GM19035 (cell line): ENCODE measurements at regions not wholly inside any gene's neighbourhood (a gene's known extent, or its start where the extent isn't known, plus 50 kb on each side); places are given as distances from the start of the nearest gene placed in this dataset.
"Not testable (repeated sequence)": the region's sequence is repeated elsewhere in the genome, so short reads cannot be mapped to it uniquely, and the experiment has no call there.

Experiments used
- ATAC-seq: cut with Tn5 transposase; IDR thresholded peaks from one replicate; pipeline ENCODE4 v1.9.1; 2021; ENCODE audit not compliant: unreplicated experiment

DNA sequence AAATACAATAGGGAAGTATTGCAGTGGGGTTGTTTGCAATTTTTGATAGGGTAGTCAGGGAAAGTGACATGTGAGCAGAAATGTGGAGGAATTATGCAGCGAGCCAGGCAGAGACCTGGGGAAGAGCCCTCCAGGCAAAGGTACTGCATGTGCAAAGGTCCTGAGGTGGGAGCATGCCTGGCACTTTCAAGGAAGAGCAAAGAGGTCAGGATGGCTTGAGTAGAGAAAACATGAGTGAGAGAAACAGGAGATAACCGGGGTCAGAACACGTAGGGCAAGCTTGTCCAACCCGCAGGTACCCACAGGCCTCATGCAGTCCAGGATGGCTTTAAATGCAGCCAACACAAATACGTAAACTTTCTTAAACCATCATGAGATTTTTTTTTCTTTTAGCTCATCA lies 71.0 kb downstream of the COQ2 start:
- no peak for ATAC-seq

DNA sequence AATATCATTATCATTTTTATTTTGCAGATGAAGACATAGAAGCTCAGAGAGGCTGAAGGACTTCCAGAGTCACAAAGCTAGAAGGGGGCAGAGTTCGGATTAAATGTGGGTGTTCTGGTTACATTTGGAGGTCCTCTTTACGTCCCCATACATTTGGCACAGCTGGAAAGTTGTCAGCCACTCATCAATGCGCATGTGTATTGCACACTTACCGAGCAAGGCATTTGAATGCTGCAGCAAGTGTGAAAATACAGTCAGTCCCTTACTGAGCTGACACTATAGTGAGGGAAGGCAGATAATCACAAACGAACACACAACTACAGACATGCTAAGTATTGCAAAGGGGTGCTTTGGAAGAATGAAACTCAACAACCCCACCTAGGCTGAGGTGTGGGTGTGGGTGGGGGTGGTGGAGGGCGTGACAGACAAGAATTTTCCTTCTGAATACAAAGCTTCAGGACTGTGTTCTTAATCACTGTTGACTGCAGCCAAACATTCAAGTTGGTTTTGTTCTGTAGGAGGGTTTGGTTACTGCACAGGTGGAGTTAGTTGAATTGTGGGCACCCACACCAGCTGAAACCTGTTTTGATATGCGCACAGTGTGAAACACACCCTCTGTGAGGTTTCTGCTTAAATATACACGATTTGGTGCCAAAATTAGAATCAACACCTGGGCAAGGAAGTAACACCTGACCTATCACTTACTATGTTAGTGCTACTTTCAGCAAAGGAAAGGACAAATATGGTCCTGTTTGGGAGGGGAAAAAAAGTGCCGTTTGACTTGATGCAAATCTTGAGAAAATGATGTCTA lies 72.4 kb downstream of the COQ2 start:
- peak; percentile 81 for ATAC-seq

DNA sequence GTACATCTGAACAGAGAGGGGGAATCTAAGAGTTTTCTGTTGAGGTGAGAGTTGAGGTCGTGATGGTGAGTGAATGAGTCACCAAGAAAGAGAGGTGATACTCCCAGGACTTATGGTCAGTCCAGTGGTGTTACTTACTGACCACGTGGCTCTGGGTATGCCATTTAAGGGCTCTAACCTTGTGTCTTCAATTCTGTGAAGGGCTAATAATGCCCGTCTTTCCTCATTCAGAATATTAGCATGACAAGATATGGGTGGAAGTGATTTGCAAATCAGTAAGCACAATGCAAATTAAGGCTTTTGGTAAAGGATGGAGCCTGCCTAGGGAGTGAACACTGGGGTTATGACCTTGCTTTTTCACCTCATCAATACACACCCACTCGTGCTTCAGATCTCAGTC lies 75.2 kb downstream of the COQ2 start:
- ATAC-seq, result no peak

DNA sequence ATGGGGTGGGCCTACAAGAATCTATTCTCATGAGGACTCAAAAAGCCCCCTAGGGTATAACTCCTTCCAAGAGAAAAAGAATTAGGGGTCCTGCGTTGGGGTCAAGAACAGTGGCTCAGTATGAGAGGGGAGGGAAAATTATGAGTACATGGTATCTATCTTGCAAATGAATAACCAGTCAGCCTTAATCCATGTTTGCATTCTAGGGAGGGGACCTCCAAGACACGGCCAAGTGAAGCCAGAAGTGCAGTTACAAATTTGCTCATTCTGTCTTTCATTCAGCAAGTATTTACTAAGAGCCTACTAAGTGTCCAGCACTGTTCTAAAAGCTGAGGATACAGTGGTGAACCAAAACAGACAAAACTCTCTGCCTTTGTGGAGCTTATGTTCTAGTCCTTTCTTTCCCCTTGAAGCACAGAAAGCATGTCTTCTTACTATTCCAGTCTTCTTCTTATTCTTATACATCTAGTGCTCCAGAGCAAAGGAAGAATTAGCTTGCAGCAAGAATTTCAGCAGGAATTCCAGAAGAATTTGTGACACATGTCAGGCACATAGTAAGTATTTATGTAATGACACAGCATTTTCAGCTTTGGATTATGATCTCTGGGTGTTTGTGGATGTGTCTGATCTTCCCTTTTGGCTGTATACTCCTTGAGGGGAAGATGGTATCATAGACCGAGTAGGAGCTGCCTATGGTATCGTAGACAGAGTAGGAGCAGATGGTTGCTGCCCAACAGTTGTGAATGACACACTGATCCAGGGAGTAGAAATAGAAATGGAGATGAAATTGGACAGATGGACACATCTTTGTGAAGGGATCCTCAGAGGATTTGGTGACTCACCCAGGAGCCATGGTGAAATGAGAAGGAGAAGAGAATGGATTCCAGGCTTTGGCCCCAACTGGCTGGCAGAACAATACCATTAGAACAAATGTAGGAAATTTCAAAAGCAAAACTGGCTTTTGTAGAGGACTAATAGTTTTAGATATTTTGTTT lies 75.9 kb downstream of the COQ2 start:
- no peak for ATAC-seq

DNA sequence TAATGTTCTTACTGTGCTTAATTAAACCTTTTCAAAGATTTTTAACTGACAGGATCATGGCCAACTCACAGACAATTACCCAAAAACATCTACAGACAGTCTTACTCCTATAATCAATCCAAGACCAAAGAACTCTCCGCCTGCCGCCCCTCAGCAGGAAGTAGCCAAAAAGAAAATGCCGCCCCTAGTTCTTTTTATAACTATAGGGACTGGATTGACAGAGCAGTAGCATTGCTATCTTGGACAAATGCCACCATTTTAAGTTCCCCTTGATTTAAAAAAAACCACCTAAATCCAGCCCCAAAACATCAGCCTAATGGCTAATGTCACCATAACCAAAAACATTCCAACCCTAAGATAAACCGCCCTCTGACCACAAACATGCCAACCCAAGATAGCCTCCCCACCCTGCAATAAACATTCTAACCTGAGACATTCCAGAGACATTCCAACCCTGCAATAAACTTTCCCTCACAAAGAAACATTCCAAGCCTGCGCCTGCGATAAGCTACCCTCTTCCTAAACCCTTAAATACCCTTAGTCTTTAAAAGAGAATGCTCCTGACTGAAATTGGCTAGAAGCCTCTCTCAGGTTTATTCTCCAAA lies 77.0 kb downstream of the COQ2 start:
- ATAC-seq, result no peak

DNA sequence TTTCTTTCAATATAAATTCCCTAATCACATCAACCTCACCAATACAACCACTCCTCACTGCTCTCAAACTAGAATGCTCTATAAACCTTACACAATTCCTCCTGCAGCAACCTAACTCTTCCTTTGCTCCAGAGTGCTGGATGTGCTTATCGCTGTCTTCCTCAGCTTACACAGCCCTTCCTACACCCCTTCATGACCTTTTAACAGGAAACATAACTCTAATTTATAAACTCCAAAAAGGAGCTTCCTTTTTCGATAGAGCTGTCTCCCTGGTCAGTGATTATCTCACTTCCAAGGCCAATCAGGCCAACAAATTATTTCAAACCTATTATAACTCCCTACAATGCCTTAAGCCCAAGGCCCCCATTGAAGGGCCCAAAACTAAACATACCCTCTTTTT lies 78.8 kb downstream of the COQ2 start:
- no peak for ATAC-seq

DNA sequence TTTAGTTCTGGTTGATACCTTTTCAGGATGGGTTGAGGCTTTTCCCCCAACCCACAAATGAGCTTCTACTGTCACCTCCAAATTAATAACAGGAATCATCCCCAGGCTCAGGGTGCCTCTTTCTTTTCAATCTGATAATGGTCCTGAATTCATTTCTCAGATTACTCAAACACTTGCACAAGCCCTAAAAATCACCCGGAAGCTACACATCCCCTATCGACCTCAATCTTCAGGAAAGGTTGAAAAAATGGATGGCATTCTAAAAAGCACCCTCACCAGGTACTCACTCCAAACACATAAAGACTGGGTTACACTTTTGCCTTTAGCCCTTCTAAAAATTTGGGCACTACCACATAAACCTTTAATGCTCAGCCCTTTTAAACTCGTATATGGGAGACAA lies 79.9 kb downstream of the COQ2 start:
- ATAC-seq, result no peak

DNA sequence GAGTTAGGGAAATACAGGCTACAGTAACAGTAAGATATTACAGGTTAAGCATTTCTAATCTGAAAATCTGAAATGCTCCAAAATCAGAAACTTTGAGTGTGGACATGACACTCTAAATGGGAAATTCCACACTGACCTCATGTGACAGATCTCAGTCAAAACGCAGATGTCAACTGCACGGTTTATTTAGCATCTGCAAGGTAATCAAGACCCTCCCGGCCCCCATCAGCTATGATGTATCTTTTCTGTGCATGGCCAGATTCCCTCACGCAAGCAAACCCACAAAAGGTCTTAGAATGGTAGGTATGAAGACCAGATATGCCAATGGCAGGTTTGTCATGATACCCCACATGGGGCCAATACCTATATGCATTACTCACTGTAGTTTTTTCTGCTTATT lies 82.8 kb downstream of the COQ2 start:
- ATAC-seq, result no peak

DNA sequence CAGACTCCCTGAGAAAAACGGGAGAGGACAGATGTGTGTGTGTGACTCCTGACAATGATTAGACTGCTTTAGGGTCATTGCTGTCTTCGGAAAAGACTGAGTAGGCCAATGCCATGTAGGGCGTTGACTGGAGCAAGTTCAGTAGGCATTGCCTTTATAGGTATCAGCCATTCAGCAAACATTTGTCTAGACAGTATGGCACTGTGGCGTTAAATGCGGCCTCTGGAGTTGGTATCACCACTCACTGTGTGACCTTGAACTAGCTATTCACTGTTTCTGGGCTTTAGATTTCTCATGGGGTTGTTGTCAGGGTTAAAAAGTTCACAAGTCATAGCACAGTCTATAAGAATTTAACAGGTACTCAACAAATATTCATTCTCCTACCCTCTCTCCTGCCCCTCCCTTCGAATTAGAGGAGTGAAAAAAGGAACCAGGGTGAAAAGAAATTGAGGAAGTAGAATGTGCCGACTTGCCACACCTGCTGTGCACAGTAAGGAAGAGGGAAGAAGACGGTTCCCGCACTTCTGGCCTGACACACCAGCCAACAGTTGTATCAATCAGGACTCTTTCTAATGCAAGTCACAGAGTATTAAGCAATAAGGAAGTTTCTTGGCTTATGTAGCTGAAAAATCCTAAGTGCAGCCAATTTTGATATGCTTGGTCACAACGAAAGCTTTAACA lies 83.2 kb upstream of the PLAC8 start:
- no peak for ATAC-seq

DNA sequence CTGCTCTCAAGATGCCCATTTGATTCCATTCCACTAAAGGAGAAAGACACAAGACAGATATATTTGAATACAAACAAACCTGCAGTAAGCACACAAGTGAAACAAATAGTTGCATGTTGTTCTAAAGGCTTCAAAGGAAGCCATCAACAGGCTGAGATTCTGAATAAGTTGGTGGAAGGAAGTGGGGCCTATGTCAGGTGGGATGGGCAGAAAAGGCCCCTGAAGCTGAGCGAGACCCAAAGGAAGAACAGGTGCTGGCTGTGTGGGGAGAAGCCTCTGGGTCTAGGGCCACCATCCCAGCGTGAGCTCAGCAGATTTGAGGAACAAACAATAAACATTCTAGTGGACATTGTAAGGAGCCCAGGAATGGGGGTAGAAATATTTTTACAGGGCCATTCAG lies 82.4 kb upstream of the PLAC8 start:
- ATAC-seq, result no peak

DNA sequence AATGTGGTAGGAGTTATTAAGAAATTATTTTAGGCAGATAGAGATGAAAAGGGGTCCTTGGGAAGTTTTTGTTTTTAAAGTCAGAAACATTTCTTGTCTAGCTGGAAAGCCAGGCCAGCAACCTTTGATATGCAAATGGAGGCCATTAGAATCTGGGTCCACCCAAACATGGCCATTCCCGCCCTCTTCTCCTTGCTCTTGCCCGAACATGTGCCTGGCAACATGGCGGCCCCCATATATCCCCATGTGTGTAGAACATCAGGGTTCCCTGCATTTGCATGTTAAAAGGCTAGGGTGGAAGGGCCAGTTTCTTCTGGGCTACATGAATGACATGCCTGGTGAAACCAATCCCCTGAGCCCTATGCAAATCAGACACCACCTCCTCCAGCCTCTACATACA lies 80.7 kb upstream of the PLAC8 start:
- ATAC-seq, result no peak

DNA sequence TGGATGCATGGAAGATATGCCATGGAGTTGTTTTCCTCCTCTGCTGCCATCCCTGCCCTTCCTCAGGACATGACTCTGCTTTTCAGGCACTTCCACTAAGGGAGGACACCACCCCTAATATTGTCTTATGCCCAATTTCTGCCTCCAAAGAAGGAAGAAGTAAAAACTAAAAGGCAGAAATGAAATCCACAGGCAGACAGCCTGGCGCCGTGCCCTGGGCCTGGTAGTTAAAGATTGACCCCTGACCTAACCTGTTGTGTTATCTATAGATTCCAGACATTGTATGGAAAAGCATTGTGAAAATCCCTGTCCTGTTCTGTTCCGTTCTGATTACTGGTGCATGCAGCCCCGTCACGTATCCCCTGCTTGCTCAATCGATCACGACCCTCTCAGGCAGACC lies 80.1 kb upstream of the PLAC8 start:
- ATAC-seq, result not testable (repeated sequence)

DNA sequence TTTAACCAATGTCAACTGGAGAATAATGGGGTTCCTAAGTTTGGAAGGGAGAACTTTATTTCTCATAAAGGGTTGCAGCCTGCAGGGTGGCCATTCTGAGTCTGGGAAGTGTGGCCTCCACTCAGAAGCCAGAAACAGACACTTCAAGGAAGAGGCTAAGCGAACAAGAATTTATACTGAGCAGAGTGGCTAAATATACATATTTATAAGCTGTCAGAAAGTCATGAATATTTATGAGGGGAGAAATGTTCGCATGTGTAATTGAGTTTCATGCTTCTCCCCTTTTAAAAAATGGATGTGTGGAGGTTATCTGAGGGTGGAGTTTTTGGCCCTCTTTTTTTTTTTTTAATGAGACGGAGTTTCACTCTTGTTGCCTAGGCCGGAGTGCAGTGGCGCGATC lies 78.1 kb upstream of the PLAC8 start:
- no peak for ATAC-seq

DNA sequence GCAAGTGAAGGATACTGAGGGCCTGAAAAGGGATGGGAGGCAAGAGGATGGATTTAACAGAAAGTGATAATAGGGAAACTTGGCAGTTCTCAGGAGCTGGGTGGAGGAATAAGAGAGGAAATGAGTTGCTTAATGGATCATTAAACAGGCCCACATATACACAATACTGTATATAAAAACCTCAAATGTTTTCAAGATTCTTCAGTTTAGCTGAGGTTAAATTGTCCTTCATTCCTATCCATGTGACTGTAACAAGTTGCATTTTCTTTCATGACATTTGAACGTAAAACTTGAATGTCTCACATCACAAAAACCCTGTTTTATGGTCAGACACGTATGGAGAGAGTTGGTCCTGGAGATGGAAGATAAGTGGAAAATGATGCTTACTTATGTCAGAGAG lies 76.5 kb upstream of the PLAC8 start:
- ATAC-seq, result no peak

DNA sequence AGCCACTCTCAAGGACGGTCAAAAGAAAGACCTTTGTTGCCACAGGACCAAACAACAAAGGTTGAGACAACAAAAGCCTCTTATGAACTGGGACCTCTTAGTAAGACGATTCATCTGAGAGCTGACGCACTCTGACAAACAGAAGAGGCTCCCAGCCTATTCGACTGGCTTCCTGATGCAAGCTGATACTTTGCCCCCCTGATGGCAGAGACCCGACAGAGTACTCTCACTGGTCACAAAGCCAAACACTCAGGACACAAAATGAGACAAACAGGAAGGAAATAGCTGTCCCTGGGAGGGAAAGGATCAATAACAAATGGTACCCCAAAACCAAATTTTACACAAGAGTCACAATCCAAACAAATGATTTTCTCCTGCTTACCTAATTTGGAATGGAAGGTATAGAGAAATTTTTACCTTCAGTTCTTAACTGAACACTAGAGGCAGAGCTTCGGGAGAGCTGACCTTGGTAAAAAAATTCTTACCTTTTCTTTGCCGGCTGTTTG lies 75.2 kb upstream of the PLAC8 start:
- no peak for ATAC-seq

DNA sequence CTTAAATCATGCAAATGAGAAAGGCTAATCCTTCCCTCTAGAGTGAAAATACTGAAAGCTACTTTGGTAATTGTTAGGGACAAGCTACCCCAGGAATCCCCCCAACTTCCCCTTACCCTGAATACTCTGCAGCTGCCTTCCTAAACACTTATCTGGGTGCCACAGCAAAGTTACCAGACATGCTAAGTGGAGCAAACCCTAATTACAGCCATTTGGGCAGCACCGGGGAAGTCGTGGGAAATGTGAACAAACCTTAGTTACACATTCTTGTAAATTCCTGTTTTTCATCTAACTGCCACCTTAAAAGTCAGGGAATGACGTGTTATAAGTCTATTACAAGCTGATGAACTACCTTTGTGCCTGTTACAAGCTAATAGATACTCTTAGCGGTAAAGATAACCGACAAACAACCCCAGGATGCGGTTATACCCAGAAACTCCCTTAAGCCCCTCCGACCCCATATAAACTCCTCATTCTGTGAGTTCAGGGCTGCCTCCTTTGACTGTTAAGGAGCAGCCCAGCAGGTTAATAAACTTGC lies 66.0 kb upstream of the PLAC8 start:
- ATAC-seq, result no peak

DNA sequence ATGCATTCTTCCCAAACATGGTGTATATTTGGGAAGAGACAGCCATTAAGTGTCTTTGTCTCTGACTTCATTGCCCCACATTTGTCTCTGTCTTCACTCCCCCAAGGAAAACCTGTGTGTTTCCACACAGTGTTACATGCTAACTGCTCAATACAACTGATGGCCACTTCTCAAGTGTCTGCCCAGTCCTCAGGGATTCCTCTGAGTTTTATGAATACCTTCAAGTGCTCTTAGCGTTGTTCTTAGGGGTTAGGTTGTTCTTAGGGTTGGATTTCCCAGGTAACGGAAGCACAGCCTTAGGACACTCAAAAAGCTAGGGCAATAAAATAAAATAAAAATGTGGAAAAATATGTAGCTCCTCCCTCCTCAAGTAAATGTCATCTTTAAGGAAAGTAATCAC lies 64.7 kb upstream of the PLAC8 start:
- ATAC-seq, result no peak

DNA sequence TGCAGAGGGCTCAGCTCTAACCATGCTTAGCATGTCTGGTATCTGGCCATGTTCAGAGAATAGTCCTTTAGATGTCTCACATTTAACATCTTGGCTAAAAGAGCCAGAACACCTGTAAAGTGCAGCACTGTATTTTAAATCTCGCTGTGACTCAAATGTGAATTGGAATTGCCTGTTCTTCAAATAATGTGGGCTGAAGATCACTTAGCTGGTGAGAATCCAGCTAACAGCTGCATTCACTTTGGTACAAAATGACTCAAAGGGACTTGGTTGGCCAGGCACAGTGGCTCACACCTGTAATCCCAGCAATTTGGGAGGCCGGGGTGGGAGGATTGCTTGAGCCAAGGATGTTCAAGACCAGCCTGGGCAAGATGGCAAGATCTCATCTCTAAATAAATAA lies 63.5 kb upstream of the PLAC8 start:
- no peak for ATAC-seq

DNA sequence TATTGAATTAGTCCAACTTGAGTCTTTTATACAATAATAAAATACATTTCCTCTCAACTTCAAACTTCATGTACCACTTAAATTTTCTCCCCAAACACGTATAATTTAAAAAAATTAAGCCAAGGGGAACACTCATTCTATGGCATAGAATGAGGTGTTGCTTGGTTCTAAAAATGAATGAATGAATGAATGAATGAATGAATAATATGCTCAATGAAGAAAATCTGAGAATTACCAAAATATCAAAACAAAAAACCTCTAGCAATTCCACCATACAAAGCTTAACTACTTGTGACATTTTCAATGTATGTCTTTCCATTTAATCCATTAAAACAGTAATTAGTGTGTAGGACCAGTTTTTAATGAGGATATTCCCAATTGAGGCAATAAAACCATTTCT lies 62.7 kb upstream of the PLAC8 start:
- no peak for ATAC-seq

DNA sequence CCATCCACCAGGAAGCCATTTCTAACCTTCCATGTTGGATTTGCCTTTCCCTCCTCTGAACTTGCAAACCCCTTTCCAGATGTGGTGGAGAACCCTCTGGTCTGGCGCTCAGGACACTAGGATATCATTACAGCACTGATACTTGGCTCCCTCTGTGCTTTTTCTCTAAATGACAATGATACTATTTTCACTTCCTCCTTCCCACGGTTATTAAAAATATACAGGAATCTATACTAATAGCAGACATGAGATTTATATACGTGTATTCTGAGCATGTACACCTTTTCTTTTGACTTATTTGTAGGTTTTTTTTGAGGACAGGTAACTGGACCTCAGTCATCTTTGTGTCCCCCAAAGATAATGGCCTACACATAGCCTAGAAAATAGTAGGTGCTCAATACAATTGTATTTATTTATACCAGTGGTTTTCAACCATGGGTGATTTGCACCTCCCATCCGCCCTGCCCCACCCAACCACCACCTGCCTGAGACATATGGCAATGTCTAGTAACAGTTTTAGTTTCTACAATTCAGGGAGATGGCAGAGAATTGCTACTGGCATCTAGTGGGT lies 60.4 kb upstream of the PLAC8 start:
- ATAC-seq, result peak; percentile 63
